AG10803 (cell line): ENCODE measurements at regions not wholly inside any gene's neighbourhood (a gene's known extent, or its start where the extent isn't known, plus 50 kb on each side); places are given as distances from the start of the nearest gene placed in this dataset.
"Not testable (repeated sequence)": the region's sequence is repeated elsewhere in the genome, so short reads cannot be mapped to it uniquely, and the experiment has no call there.

Source experiments
- DNase-seq: peaks from one replicate; pipeline ENCODE4 v3.0.0; 2010; ENCODE audit warnings: low read depth
- H3K4me3 ChIP-seq: 2 replicates; pipeline ENCODE4 v1.5.1; 2011; ENCODE audit warnings: mild to moderate bottlenecking, low read length, control low read depth
- CTCF ChIP-seq: conservative IDR thresholded peaks from 2 replicates; pipeline ENCODE4 v1.5.1; 2011; ENCODE audit warnings: mild to moderate bottlenecking, low read length, control low read depth, inconsistent platforms

- no peak overlapping the region for H3K4me3 ChIP-seq
- no peak for TF ChIP-seq CTCF
- no peak for DNase-seq
Observed at GRCh38 chr7:9505516-9505915, 1072.1 kb downstream of the NXPH1 start.

- no peak for DNase-seq
- no peak for TF ChIP-seq CTCF
- no peak overlapping the region for H3K4me3 ChIP-seq
Observed at GRCh38 chr7:9507290-9507689, 1073.9 kb downstream of the NXPH1 start.

GRCh38 chr7:9516662-9517061 lies 1083.3 kb downstream of the NXPH1 start:
- H3K4me3 ChIP-seq = no peak overlapping the region
- no peak for TF ChIP-seq CTCF
- DNase-seq = no peak

DNA sequence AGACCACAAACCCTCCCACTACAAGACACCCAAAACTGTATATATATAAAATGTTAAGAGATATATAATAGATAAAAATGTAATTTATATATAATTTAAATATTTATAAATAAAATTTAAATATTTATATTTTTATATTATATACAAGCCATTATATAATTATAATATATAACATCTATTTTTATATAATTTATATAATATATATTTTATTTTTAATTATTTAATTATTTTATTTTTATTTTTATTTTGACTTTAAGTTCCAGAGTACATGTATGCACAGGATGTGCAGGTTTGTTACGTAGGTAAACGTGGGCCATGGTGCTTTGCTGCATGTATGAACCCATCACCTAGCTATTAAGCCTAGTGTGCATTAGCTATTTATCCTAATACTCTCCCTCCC lies 1090.2 kb downstream of the NXPH1 start:
- no peak overlapping the region for H3K4me3 ChIP-seq
- no peak for TF ChIP-seq CTCF
- no peak for DNase-seq

DNA sequence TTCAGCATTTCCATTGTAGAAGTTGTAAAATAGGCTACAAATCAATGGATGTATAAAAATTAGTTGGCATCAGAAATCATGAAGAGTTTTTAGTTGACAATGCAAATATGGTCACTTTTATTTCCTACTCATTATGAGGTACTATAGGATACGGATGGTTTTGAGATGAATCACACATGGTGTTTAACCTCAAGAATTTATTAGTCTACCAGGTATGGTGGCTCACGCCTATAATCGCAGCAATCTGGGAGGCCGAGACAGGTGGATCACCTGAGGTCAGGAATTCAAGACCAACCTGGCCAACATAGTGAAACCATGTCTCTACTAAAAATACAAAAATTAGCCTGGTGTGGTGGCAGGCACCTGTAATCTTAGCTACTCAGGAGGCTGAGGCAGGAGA lies 1119.0 kb downstream of the NXPH1 start:
- not testable (repeated sequence) for DNase-seq, H3K4me3 ChIP-seq

GRCh38 chr7:9557853-9558252 lies 1124.4 kb downstream of the NXPH1 start:
- no peak for DNase-seq
- TF ChIP-seq CTCF = no peak
- H3K4me3 ChIP-seq = no peak overlapping the region

GRCh38 chr7:9575716-9576115 lies 1142.3 kb downstream of the NXPH1 start:
- H3K4me3 ChIP-seq = no peak overlapping the region
- no peak for TF ChIP-seq CTCF
- no peak for DNase-seq

DNA sequence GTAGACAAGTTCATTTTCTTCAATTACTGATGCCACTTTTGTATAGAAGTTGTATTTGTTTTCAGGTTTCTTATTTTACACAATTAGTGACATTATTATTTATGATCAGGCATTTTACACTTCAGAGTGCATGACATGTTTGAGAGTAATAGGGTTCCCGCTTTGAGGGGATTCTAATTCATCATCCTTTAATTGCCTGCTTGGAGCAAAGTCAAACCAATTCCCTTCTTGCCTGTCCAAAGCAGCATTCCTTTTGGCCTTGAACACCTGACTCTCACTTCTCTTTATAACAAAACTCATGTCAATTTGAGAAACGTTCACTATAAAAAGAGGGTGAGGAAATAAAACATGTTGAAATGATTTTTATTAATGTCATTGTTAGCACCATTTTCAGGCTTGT lies 1149.4 kb downstream of the NXPH1 start:
- no peak for TF ChIP-seq CTCF
- DNase-seq = no peak
- no peak overlapping the region for H3K4me3 ChIP-seq
